Eye (tissue), 1 donor: ENCODE measurements at regions not wholly inside any gene's neighbourhood (a gene's known extent, or its start where the extent isn't known, plus 50 kb on each side); places are given as distances from the start of the nearest gene placed in this dataset.
"Not testable (repeated sequence)": the region's sequence is repeated elsewhere in the genome, so short reads cannot be mapped to it uniquely, and the experiment has no call there.

Source experiments
- DNase-seq: peaks from one replicate; pipeline ENCODE4 v3.0.0-alpha.2; 2015

GRCh38 chr10:70991140-70992124, 103.1 kb upstream of the PCBD1 start:
- no peak for DNase-seq

GRCh38 chr10:70992436-70992835, 104.1 kb upstream of the PCBD1 start:
- DNase-seq, result no peak

DNA sequence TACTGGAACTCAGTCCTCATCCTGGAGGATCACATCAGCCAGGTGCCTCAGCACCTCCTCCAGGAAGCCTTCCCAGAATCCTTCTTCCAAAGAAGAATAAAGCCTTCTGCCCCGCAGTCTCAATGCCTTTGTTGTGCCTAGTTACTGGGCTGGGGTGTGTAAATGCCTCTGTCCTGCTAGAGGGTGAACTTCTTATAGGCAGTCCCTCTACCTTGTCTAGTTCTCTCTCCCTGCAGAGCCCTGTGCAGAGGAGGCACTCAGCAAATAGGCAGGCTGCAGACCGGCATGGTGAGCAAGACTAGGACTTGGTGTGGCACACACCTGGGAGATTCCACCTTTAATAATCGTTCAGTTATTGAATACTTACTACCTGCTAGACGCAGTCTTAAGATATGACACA, 104.7 kb upstream of the PCBD1 start:
- no peak for DNase-seq

DNA sequence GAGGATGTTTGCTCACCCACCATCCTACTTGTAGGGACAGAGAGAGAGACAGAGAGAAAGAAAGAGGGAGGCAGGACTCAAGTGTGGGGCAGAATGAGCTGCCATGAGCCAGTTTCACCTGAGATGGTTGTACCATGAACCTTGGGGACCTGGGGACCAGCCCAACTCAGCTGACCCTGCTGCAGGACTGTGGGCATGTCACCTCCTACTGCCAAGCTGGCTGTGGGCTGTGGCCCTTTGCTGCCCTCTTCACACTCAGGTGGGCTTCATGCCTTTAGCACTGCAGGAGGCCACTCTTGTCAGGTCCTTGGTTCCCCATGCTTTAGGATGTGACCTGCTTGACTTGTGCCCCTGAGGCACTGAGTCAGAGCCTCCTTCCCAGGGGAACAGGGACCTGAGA, 108.2 kb upstream of the PCBD1 start:
- DNase-seq, result no peak

DNA sequence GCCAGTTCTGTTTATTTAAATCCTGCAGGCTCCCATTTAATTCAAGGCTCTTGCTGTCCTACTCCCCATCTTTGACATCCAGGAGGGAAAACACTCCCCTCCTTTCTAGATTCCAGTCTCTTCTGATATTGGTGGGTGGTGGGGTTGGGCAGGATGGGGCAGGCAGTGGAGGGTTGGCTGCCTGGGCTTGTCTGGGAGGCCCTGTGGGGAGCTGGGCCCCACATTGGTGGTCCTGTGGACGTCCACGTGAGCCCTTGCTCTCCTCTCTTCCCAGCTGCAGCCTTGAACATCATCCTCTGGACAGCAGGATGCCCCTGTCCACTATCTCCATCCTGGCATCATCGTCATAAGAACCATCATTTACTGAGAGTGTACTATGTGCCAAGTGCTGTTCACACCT, 108.9 kb upstream of the PCBD1 start:
- DNase-seq, result no peak

- DNase-seq, result no peak
Measured at GRCh38 chr10:70998086-70998485, 109.7 kb upstream of the PCBD1 start.

- DNase-seq, result no peak
Measured at GRCh38 chr10:71001470-71001869, 113.1 kb upstream of the PCBD1 start.

DNA sequence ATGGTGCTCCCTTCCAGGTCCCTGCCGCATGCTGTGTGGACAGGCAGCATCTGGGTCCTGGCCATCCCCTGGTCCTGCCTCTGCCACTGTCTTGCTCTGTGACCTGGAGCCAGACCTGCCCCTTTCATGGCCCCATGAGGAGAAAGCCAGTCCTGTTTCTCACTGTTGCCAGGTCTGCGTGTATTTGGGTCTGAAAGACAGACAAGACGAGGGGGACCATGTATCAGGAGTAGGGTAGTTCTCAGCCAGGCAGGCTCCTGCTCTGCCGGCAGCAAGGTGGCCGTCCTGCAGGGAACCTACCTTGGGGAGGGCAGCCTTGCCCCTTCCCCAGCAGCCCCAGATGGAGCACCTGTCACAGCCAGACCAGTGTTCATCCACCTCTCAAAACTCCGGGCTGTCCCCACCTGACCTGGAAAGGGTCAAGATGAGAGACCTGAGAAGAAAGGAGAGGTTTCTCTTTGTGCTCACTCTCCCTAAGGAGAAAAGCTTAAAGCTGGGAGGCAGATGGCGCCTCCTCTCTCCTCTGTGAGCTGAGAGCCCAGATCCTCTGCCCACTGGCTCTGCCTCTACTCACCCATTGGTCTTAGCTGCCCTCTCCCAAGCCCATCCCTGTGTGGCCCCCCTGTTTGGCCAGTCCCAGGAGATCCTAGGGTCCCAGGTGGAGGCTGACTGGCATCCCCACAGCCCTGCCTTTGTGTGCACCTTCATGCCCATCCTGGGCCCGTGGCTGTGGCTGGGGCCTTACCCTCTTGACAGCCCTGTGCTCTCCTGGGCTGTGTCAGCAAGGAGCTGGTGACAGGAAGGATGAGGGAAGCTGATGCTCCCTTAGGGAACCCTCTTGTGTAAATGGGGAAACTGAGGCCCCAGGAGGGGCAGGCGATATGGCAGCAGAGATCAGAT, 116.1 kb upstream of the PCBD1 start:
- no peak for DNase-seq

DNA sequence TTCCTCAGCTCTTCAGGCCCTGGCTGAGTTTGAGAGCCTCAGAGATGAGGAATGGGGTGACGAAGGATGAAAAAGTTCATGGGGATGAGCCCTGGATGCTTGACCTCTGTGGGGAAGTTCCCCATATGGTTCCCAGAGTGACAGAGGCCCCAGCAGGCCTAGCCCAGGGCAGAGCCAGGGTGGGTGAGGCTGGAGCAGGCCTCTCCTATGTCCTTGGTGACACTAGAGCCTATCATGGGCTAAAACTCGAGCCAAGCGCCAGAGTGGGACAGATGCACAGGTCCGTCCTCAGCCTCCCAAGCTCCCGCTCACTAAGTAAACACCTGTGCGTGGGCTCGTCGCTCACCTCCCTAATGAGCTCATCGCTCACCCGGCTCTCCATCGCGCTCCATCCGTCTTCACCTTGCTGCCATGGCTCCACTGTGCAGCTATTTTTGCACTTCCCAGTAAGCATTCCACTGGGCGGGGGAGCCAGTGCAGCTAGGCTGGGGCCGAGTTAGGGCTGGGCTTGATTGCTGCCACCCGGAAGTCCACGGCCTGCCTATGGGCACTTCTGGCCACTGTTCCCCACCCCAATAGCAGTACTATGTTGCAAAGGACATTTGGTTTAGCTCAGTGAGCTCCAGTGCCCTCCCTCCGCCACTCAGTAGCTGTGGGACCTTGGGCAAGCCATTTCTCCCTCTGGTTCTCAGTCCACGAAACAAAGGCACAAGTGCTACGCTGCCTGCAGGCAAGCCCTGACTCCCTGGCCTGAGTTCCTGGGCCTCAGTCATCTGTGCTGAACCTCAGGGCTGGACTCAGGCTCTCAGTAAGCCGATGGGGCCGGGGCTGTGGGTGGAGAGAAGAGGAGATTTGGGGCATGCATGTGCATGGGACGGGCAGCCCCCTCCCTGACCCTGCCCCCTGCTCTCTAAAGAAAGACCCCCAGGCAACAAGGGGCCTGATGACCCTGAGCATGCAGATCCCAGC, 117.3 kb upstream of the PCBD1 start:
- no peak for DNase-seq

GRCh38 chr10:71006506-71006905, 118.1 kb upstream of the PCBD1 start:
- peak; percentile 70 for DNase-seq

DNA sequence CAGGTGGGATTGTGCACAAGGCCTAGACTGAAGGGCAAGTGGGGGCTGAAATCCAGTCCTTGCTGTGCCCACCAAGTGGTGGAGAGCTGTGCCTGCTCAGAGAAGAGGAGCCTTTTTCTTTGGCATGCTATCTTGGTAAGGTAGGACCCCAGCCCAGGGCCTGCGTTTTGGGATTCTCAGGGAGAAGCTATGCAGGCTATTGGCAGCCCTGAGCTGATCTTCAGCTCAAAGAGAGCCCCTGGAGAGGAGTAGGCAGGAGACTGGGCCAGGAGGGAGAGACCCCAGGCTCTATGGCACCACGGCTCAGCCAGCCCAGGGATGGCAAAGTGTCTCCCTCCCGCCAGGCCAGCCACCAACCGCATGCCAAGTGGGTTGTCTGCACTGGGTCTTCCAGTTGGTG, 119.2 kb upstream of the PCBD1 start:
- no peak for DNase-seq

- no peak for DNase-seq
Measured at GRCh38 chr10:71008150-71008549, 119.8 kb upstream of the PCBD1 start.

DNA sequence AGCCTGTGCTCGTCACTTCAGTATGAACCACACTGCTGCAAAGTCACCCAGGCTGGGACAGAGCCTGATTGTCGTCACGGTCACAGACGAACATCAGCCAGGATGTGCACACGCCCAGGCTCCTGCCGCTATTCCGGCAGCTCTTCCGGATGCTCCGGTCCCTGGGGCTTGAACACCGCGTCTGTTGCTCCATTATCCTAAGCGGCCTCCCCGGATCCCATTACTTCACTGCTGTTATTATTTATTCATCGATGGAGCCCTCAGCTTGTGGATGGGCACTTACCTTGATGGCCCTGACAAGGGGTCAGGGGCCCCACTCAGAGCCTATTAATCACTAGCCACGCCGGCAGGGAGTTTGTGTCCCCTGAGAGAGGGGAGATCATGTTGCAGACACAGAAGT, 120.8 kb upstream of the PCBD1 start:
- DNase-seq, result peak; percentile 77

DNA sequence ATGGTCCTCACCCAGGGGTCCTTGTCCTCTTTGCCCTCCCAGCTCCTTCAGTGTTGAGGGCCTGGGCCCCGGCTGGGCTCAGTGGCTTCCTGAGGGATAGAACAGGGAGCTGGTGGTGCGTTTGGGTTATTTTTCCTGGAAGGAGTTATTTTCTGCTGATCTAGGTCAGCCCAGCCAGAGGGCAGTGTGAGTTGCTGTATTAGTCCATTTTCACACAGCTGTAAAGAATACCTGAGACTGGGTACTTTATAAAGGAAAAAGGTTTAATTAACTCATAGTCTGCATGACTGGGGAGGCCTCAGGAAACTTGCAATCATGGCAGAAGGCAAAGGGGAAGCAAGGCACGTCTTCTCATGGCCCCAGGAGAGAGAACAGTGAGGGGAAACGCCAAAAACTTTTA, 122.4 kb upstream of the PCBD1 start:
- DNase-seq, result no peak

GRCh38 chr10:71011141-71011540, 122.8 kb upstream of the PCBD1 start:
- no peak for DNase-seq

GRCh38 chr10:71014021-71014805, 125.8 kb upstream of the PCBD1 start:
- no peak for DNase-seq

- no peak for DNase-seq
Measured at GRCh38 chr10:71015674-71016073, 127.3 kb upstream of the PCBD1 start.

DNA sequence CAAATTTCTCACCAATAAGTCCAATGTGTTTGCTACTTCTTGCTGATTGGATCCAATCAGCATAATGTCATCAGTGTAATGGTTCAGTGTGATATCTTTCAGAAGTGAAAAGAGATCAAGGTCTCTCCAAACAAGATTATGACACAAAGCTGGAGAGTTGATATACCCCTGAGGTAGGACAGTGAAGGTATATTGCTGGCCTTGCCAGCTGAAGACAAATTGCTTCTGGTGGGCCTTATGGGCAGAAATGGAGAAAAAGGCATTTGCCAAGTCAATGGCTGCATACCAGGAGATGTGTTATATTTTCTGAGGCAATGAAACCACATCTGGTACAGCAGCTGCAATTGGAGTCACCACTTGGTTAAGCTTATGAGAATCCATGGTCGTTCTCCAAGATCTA, 131.7 kb upstream of the PCBD1 start:
- not testable (repeated sequence) for DNase-seq

GRCh38 chr10:71021402-71021801, 133.0 kb upstream of the PCBD1 start:
- no peak for DNase-seq

DNA sequence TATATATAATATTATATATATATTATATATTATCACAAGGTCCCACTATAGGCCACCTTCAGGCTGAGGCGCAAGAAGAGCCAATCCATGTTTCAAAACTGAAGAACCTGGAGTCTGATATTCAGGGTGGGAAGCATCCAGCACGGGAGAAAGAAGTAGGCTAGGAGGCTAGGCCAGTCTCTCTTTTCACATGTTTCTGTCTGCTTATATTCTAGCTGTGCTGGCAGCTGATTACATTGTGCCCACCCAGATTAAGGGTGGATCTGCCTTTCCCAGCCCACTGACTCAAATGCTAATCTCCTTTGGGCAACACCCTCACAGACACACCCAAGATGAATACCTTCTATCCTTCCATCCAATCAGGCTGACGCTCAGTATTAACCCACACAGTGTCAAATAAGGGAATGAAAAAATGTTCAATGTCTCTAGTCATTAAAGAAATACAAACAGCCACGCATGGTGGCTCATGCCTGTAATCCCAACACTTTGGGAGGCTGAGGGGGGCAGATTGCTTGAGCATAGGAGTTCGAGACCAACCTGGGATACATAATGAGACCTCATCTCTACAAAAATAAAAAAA, 135.4 kb upstream of the PCBD1 start:
- no peak for DNase-seq

GRCh38 chr10:71024490-71024889, 136.1 kb upstream of the PCBD1 start:
- no peak for DNase-seq
